Ishikawa (cell line): ENCODE measurements at regions not wholly inside any gene's neighbourhood (a gene's known extent, or its start where the extent isn't known, plus 50 kb on each side); places are given as distances from the start of the nearest gene placed in this dataset.

Source experiments
- CEBPB ChIP-seq: IDR thresholded peaks from 2 replicates; pipeline ENCODE4 v1.6.1; 2012
- CREB1 ChIP-seq: IDR thresholded peaks from 2 replicates; pipeline ENCODE4 v1.6.1; 2012; ENCODE audit warnings: low read depth
- EGR1 ChIP-seq: IDR thresholded peaks from 2 replicates; pipeline ENCODE4 v1.6.1; 2012
- EP300 ChIP-seq: IDR thresholded peaks from 2 replicates; pipeline ENCODE4 v1.6.1; 2012; ENCODE audit warnings: borderline replicate concordance
- FOXM1 ChIP-seq: IDR thresholded peaks from 2 replicates; pipeline ENCODE4 v1.6.1; 2012; ENCODE audit warnings: low read depth, borderline replicate concordance
- NFIC ChIP-seq: IDR thresholded peaks from 2 replicates; pipeline ENCODE4 v1.6.1; 2012
- RAD21 ChIP-seq: IDR thresholded peaks from 2 replicates; pipeline ENCODE4 v1.6.1; 2012; ENCODE audit warnings: low read depth
- TAF1 ChIP-seq: IDR thresholded peaks from 2 replicates; pipeline ENCODE4 v1.6.1; 2012; ENCODE audit warnings: low read depth, mild to moderate bottlenecking
- TCF12 ChIP-seq: IDR thresholded peaks from 2 replicates; pipeline ENCODE4 v1.6.1; 2012; ENCODE audit warnings: low read depth
- TEAD4 ChIP-seq: IDR thresholded peaks from 2 replicates; pipeline ENCODE4 v1.6.1; 2012
- YY1 ChIP-seq: IDR thresholded peaks from 2 replicates; pipeline ENCODE4 v1.6.1; 2012; ENCODE audit warnings: low read depth
- ZBTB7A ChIP-seq: IDR thresholded peaks from 2 replicates; pipeline ENCODE4 v1.6.1; 2012; ENCODE audit warnings: low read depth
- TF ChIP-seq, protein P1 (sequence below): IDR thresholded peaks from 2 replicates; pipeline ENCODE4 v1.6.1; 2012
- TF ChIP-seq, protein P2 (sequence below): IDR thresholded peaks from 2 replicates; pipeline ENCODE4 v1.6.1; 2012
- TF ChIP-seq, protein P3 (sequence below): IDR thresholded peaks from 2 replicates; pipeline ENCODE4 v1.6.1; 2012; ENCODE audit warnings: low read depth, mild to moderate bottlenecking

DNA sequence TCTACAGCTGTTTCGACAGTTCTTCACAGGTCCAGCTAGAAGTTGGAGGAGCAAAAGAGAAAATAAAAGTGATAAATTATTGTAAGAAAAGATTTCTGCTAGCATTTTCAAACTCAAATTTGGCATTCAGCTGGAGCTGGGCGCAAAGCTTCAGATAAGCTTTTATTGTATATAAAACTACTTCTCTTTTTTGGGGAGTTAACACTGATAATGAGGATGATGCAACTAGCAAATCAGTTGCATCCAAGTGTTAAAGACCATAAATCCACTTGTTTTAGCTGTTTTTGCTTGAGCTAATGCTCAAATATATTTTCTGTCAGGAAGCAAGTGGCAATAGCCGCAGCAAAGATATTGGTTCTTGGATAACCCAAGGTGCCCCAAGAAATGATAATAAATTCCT lies 127.1 kb upstream of the PKN2 start:
- TF ChIP-seq TAF1, result no peak
- no peak for TF ChIP-seq EP300
- TF ChIP-seq, protein P1, sequence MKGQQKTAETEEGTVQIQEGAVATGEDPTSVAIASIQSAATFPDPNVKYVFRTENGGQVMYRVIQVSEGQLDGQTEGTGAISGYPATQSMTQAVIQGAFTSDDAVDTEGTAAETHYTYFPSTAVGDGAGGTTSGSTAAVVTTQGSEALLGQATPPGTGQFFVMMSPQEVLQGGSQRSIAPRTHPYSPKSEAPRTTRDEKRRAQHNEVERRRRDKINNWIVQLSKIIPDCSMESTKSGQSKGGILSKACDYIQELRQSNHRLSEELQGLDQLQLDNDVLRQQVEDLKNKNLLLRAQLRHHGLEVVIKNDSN, result no peak
- TF ChIP-seq, protein P2, sequence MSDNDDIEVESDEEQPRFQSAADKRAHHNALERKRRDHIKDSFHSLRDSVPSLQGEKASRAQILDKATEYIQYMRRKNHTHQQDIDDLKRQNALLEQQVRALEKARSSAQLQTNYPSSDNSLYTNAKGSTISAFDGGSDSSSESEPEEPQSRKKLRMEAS, result no peak
- TF ChIP-seq CREB1, result no peak
- TF ChIP-seq CEBPB, result no peak
- TF ChIP-seq ZBTB7A, result no peak
- no peak for TF ChIP-seq NFIC
- no peak for TF ChIP-seq RAD21
- TF ChIP-seq TCF12, result no peak
- TF ChIP-seq EGR1, result no peak
- no peak for TF ChIP-seq YY1
- no peak for TF ChIP-seq FOXM1
- TF ChIP-seq, protein P3, sequence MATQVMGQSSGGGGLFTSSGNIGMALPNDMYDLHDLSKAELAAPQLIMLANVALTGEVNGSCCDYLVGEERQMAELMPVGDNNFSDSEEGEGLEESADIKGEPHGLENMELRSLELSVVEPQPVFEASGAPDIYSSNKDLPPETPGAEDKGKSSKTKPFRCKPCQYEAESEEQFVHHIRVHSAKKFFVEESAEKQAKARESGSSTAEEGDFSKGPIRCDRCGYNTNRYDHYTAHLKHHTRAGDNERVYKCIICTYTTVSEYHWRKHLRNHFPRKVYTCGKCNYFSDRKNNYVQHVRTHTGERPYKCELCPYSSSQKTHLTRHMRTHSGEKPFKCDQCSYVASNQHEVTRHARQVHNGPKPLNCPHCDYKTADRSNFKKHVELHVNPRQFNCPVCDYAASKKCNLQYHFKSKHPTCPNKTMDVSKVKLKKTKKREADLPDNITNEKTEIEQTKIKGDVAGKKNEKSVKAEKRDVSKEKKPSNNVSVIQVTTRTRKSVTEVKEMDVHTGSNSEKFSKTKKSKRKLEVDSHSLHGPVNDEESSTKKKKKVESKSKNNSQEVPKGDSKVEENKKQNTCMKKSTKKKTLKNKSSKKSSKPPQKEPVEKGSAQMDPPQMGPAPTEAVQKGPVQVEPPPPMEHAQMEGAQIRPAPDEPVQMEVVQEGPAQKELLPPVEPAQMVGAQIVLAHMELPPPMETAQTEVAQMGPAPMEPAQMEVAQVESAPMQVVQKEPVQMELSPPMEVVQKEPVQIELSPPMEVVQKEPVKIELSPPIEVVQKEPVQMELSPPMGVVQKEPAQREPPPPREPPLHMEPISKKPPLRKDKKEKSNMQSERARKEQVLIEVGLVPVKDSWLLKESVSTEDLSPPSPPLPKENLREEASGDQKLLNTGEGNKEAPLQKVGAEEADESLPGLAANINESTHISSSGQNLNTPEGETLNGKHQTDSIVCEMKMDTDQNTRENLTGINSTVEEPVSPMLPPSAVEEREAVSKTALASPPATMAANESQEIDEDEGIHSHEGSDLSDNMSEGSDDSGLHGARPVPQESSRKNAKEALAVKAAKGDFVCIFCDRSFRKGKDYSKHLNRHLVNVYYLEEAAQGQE, result no peak
- TF ChIP-seq TEAD4, result no peak

DNA sequence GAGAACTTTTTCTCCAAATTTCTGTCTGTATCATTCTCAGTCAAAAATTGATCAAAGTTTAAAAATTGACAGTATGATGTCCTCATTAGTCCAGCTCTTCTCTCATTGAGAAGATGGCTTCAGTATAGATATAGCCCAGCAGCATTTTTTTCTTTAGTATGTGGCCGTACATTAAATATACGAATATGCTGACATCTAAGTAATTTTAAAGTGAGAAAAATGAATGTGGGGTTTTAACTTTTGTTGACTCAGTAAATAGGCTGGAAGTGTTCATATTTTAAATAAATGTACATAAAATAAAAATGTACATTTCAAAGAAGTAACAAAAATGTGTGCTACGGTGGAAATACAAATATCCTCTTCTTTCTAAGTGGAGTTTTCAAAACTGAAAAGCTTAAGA lies 123.5 kb upstream of the PKN2 start:
- TF ChIP-seq RAD21, result no peak
- TF ChIP-seq, protein P3, result no peak
- TF ChIP-seq, protein P1, result no peak
- TF ChIP-seq ZBTB7A, result no peak
- TF ChIP-seq YY1, result no peak
- TF ChIP-seq NFIC, result no peak
- TF ChIP-seq CREB1, result no peak
- TF ChIP-seq TEAD4, result no peak
- TF ChIP-seq TAF1, result no peak
- TF ChIP-seq, protein P2, result no peak
- TF ChIP-seq FOXM1, result no peak
- no peak for TF ChIP-seq TCF12

DNA sequence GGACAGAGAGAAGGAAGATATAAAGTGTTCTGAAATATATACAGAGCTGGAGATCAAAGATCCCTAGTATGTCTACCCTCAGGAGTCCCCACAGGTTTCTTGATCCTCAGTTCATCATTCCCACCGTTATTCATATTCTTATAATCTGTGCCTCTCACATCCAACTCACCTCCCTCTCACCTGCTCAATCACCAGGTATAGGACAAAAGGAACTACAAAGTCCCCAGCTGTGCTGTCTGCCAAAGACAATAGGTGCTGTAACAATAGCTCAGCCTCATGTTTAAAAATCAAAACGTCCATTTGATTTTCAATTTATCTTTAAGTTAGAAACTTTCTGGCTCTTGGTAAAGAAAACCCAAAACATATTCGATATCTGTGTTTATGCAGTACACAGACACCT lies 121.1 kb upstream of the PKN2 start:
- TF ChIP-seq YY1 (no peak), FOXM1 (no peak), TEAD4 (no peak), RAD21 (no peak), NFIC (no peak), TCF12 (no peak), CREB1 (no peak), EP300 (no peak), ZBTB7A (no peak), TAF1 (no peak), CEBPB (no peak), EGR1 (no peak)
- TF ChIP-seq, protein P2, result no peak
- TF ChIP-seq, protein P1, result no peak
- TF ChIP-seq, protein P3, result no peak

DNA sequence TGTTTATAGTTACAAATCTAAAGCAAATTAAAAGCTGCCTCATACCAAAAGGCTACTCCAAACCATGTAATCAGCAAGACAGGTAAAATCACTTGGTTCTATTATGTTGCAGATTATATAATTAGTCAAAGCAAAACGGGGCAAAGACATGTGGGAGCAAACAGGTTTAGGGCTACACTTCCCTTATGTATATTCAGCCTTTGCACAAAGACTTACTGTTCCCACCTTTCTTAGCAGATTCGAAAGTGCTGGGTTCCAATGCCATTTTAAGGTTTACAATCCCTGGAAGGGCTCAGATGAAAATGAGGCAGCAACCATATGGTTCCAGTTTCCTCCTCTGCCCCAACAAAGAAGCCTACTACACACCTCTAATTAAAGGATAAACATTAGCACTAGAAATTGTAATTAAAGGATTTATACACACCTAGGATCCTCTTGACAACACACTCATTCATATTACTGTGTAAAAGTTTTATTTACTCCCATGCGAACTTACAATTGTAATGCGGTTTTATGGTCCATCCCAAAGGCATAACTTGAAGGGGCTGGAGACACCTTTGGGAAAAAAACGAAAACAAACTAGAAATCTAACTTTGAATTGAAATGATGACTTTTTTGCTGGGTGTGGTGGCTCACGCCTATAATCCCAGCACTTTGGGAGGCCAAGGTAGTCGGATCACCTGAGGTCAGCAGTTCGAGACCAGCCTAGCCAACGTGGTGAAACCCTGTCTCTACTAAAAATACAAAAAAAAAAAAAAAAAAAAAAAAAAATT lies 117.3 kb upstream of the PKN2 start:
- TF ChIP-seq TEAD4 (no peak), ZBTB7A (no peak), CEBPB (no peak), TAF1 (no peak), FOXM1 (no peak), TCF12 (no peak), EGR1 (no peak), RAD21 (no peak), NFIC (no peak), CREB1 (no peak), YY1 (no peak), EP300 (no peak)
- TF ChIP-seq, protein P1, result no peak
- TF ChIP-seq, protein P3, result no peak
- TF ChIP-seq, protein P2, result no peak
